GM19099 (cell line): ENCODE measurements at regions not wholly inside any gene's neighbourhood (a gene's known extent, or its start where the extent isn't known, plus 50 kb on each side); places are given as distances from the start of the nearest gene placed in this dataset.

Experiments used
- POLR2A ChIP-seq: IDR thresholded peaks from 3 replicates; pipeline ENCODE4 v1.6.1; 2011; ENCODE audit warnings: low read depth; ENCODE audit not compliant: insufficient read length; ENCODE audit errors: extremely low read depth

GRCh38 chr1:147076442-147076841, 95.8 kb downstream of the PRKAB2 start:
- no peak for TF ChIP-seq POLR2A

- TF ChIP-seq POLR2A, result no peak
Observed at GRCh38 chr1:147072482-147073432, 99.5 kb downstream of the PRKAB2 start.

- TF ChIP-seq POLR2A, result no peak
Observed at GRCh38 chr1:147071142-147071541, 101.1 kb downstream of the PRKAB2 start.

- TF ChIP-seq POLR2A, result no peak
Observed at GRCh38 chr1:147062956-147063355, 109.3 kb downstream of the PRKAB2 start.

- TF ChIP-seq POLR2A, result no peak
Observed at GRCh38 chr1:147053269-147053668, 115.1 kb downstream of the NBPF12 start.

GRCh38 chr1:147052677-147053076, 114.6 kb downstream of the NBPF12 start:
- TF ChIP-seq POLR2A, result no peak

- no peak for TF ChIP-seq POLR2A
Observed at GRCh38 chr1:147052143-147052542, 114.0 kb downstream of the NBPF12 start.

- no peak for TF ChIP-seq POLR2A
Observed at GRCh38 chr1:147051136-147051535, 113.0 kb downstream of the NBPF12 start.

GRCh38 chr1:147050654-147051053, 112.5 kb downstream of the NBPF12 start:
- TF ChIP-seq POLR2A, result no peak

- TF ChIP-seq POLR2A, result no peak
Observed at GRCh38 chr1:147046189-147046862, 108.2 kb downstream of the NBPF12 start.
